ENCODE measurements at regions not wholly inside any gene's neighbourhood (a gene's known extent, or its start where the extent isn't known, plus 50 kb on each side); places are given as distances from the start of the nearest gene placed in this dataset.

GRCh38 chr3:182597621-182598041, 195.7 kb upstream of the ATP11B start:
- BruUV-seq (replicated peaks): no TSS peak
- no peak overlapping the region for H3K27ac ChIP-seq (ENCODE audit: insufficient read depth, low read depth, low read length)
- no peak overlapping the region for H2AFZ ChIP-seq (ENCODE audit: low read depth, low read length)
- H3K4me3 ChIP-seq (replicated peaks in 1 of 3; ENCODE audit: insufficient read depth in 1 of 3, low read depth in 1 of 3, low read length in 3 of 3): no peak overlapping the region
- TF ChIP-seq POLR2A (IDR thresholded peaks at IDR 0.05; ENCODE audit: low read depth, low read length) (no peak), EZH2 (IDR thresholded peaks at IDR 0.05; ENCODE audit: borderline replicate concordance, low read depth, low read length, severe bottlenecking) (no peak), GATA2 (IDR thresholded peaks at IDR 0.05; ENCODE audit: insufficient read depth, insufficient read length, low read depth, low read length) (no peak), CTCF (IDR thresholded peaks at IDR 0.05; ENCODE audit: extremely low read depth in 1 of 2, insufficient read depth in 1 of 2, low read depth in 1 of 2, low read length in 2 of 2) (no peak), JUN (IDR thresholded peaks at IDR 0.05; ENCODE audit: borderline replicate concordance, insufficient read depth, insufficient read length, low read depth) (no peak), POLR2AphosphoS5 (IDR thresholded peaks at IDR 0.05; ENCODE audit: insufficient read depth, low read depth, low read length) (no peak), MYC (IDR thresholded peaks at IDR 0.05; ENCODE audit: low read depth, low read length) (no peak), FOS (IDR thresholded peaks at IDR 0.05; ENCODE audit: borderline replicate concordance, insufficient read depth, low read length) (no peak)
- TF ChIP-seq, protein P1, sequence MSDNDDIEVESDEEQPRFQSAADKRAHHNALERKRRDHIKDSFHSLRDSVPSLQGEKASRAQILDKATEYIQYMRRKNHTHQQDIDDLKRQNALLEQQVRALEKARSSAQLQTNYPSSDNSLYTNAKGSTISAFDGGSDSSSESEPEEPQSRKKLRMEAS (IDR thresholded peaks at IDR 0.05; ENCODE audit: insufficient read depth, insufficient read length): no peak
- no peaks in the 10 kb centered on the region for H3K79me2 ChIP-seq (ENCODE audit: control insufficient read depth, insufficient read depth, low read length)
- no peaks in the 10 kb centered on the region for H3K27me3 ChIP-seq (ENCODE audit: control insufficient read depth in 2 of 2, insufficient read depth in 2 of 2, low read length in 2 of 2)
- FAIRE-seq (no peak), DNase-seq (ENCODE audit: low read depth, low spot score) (no peak)
- intact Hi-C loops (cut with micrococcal nuclease) (no loop called here), dilution Hi-C loops (cut with MboI; ENCODE audit: extremely low pct_ligation_motif_present, low sequenced_read_pairs) (no loop called here)
- no peaks in the 10 kb centered on the region for H3K9me3 ChIP-seq (replicated peaks; ENCODE audit: control insufficient read depth, insufficient read depth, low read length)
- H3K4me2 ChIP-seq (ENCODE audit: insufficient read depth, low read length): no peak overlapping the region
- H4K20me1 ChIP-seq (replicated peaks; ENCODE audit: control insufficient read depth, extremely low read depth, insufficient read depth, low read length): no peaks in the 10 kb centered on the region
- no peak overlapping the region for H3K9ac ChIP-seq (replicated peaks; ENCODE audit: extremely low read depth, insufficient read depth, low read length)
- ChIA-PET CTCF (no interaction called here), POLR2A (no interaction called here)
- no peaks in the 10 kb centered on the region for H3K4me1 ChIP-seq (ENCODE audit: control insufficient read depth, extremely low read depth, insufficient read depth, low read length)
- H3K9me1 ChIP-seq (replicated peaks; ENCODE audit: control insufficient read depth, extremely low read depth, insufficient read depth, low read length): no peaks in the 10 kb centered on the region
- H3K36me3 ChIP-seq (ENCODE audit: control insufficient read depth in 2 of 2, extremely low read depth in 1 of 2, insufficient read depth in 2 of 2, low read length in 2 of 2): no peaks in the 10 kb centered on the region
